GM18505 (cell line): ENCODE measurements at regions not wholly inside any gene's neighbourhood (a gene's known extent, or its start where the extent isn't known, plus 50 kb on each side); places are given as distances from the start of the nearest gene placed in this dataset.
"Not testable (repeated sequence)": the region's sequence is repeated elsewhere in the genome, so short reads cannot be mapped to it uniquely, and the experiment has no call there.

Experiments
- ATAC-seq: cut with Tn5 transposase; IDR thresholded peaks from one replicate; pipeline ENCODE4 v1.9.1; 2021; ENCODE audit not compliant: unreplicated experiment
- POLR2A ChIP-seq: IDR thresholded peaks from 4 replicates; pipeline ENCODE4 v1.6.1; 2011; ENCODE audit warnings: borderline replicate concordance; ENCODE audit not compliant: insufficient read depth, insufficient read length; ENCODE audit errors: extremely low read depth

DNA sequence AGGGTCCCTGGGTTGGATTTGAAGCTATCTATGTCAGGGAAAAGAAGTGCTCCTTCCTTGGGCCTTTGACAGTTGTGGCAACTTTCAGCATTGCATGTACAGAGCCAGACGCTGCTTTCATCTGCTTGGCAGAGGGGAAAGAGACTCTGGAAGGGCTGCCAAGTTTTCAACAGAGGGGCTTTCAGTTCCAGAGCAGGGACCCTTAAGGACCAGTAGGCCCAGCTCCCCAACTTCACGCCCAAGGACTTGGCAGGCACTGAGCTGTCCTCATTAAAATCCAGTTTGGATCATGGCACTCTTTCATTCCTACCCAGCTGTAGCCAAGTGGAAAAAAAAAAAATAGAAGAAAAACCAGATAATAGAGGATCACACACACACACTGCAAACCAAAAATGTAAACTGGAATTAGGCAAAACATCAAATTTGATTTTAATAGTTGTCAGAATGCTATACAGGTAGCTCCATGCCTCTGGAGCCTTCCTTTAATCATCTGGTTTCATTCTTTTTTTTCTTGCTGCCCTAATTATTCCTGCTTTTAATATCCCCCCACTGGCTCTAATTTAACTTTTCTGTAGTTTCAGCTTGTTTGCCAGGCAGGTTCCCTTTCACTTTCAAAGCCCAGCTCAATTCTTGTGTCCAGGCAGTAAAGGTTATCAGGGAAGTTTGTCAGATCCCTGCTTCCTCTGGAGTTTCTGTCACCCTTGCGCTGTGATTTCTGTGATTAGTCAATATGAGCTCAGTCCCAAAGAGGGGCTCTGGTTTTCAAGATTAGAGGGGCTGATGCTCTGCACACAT, 702.6 kb upstream of the CDH8 start:
- no peak for ATAC-seq
- no peak for TF ChIP-seq POLR2A

DNA sequence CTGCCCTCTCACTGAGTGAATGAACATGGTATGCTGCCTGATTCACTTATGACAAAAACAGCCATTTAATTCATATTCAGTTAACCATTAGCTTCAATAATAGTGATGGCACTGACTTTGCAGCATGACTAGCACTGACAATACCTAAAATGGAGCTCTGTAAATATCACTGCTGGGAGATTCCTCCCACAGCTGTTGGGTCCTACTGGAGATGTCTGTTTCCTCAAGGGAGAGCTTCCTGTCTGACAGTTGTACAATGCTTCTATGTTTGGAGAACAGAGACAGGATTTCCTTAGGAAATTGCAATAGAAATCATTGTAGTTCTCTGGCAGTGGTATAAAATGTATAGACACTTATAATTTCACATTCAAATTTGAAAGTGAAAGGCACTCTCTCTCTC, 695.9 kb upstream of the CDH8 start:
- no peak for ATAC-seq
- no peak for TF ChIP-seq POLR2A

DNA sequence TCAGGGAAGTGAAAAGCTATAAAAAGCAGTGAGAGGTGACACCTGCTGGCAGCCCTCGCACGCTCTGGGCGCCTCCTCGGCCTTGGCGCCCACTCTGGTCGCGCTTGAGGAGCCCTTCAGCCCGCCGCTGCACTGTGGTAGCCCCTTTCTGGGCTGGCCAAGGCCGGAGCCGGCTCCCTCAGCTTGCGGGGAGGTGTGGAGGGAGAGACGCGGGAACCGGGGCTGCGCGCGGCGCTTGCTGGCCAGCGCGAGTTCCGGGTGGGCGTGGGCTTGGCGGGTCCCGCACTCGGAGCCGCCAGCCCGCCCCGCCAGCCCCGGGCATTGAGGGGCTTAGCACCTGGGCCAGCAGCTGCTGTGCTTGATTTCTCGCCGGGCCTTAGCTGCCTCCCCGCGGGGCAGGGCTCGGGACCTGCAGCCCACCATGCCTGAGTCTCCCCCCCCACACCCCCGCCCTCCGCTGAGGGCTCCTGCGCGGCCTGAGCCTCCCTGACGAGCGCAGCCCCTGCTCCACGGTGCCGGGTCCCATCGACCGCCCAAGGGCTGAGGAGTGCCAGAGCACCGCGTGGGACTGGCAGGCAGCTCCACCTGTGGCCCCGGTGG, 688.5 kb upstream of the CDH8 start:
- ATAC-seq = not testable (repeated sequence)

DNA sequence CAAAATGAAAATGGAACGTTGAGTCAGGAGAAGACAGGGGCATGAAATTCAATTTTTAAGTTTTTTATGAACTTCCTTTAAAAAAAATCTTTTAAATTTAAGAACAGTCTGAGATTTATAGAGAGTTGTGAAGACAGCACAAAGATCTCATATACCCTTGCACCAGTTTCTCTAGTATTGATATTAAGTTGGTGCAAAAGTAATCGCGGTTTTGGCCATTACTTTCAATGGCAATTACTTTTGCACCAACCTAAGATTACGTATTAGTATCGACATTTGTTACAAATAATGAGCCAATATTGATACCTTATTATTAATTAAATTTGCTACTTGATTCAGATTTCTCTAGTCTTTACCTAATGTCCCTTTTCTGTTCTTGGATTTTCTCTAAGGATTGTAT, 684.4 kb upstream of the CDH8 start:
- ATAC-seq = no peak
- TF ChIP-seq POLR2A = no peak

DNA sequence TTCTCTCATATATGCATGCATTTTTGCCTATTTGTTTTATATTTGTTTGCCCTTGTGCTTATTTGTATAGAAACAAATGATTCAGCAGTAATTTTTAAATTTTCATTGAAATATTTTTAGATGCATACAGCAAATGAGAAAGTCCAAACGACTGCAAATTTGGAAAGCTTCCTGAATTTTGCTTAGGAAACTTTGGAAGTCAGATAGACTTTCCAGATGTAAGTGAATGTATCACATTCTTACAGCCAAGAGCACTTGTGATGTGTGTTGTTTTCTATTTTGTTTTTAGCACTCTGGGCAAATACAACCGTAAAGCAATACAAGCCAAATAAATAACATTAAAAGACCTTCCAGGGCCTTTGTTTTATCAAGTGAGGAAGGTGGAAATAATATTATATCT, 680.8 kb upstream of the CDH8 start:
- no peak for TF ChIP-seq POLR2A
- ATAC-seq = no peak

DNA sequence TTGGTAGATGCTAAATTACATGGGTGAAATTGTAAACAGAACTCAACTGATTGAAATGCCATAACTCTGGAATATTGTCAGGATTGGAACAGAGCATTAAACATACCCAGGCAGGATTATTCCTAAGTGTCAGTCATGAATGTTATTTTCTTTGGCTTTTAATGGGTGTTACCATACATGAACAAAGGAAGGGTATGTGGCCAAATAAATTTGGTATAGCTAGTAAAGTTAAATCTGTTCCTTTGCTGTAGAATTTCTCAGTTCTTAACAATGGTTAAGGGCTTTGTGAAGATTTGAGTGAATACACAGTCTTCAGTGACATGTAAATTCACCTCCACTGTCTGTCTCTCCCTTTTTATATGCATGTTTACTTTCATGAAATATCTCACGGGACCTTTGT, 679.5 kb upstream of the CDH8 start:
- TF ChIP-seq POLR2A = no peak
- ATAC-seq = no peak

DNA sequence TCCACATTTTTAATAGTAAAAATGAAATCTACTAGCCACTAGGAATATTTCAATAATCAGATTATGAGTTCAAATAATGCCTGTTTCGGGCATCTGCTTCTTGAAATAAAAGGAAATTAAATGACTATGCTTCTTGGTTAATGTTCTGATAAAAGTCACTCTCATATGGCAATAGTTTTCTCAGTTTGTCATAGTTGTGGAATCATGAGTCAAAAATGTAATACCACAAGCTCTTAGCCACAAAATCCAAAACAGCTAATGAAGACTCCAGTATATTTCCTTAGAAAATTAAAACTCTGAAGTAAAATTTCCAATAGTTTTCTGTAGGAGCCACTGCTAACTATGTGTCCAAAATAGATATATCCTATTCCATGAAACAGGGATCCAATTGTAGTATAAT, 676.3 kb upstream of the CDH8 start:
- no peak for TF ChIP-seq POLR2A
- no peak for ATAC-seq

DNA sequence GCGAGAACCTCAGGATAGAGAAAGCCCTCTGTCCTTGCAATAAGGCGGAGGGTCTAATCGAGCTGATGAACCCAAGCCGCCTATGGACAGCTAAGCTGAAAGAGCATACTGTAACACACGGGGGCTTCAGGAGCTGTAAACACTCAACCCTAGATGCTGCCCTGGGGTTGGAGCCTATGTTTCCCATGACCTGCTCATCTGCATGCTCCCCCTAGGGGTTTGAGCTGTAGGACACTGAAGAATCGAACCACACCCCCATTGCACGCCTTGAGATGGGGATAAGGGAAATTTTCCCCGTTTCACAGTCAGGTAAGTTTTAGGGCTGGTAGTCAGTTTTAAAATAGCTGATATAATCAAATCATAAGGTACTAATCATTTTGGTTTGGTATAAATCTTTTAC, 675.6 kb upstream of the CDH8 start:
- ATAC-seq = no peak
- TF ChIP-seq POLR2A = no peak

DNA sequence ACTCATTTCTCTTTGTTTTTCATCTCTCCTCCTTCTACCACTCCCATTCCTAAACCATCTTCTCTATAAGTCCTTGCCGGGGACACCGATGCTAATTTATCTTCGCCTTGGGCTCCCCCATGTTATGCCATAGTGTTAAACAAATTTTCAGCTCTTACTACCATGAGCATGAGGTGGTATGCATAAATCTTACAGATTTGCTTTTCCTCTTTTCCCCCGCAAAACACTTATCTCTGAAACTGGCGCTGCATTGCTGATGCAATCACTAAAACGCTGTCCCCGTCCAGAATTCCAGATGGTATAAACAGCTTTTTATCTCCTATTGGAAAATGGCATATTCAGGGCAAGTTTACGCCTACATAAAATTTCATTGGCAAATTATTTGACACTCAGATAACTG, 673.6 kb upstream of the CDH8 start:
- no peak for TF ChIP-seq POLR2A
- ATAC-seq = no peak

DNA sequence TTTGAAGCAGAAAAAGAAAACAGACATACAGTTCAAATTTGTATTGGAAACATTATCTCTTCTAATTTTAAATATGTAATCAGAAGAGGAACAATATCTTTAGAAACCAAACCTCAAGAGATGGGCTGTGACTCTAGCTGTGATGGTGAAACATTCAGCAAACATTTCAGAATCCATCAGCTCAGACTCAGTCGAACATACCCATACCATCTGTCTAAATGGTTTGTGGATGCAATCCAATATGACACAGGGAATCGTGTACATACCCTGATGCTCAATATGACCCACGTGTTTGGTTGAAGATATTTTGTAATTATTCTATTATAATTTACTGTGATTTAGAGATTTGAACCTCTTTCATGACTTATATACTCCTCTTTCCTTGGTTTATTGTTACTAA, 665.2 kb upstream of the CDH8 start:
- no peak for ATAC-seq
- no peak for TF ChIP-seq POLR2A

DNA sequence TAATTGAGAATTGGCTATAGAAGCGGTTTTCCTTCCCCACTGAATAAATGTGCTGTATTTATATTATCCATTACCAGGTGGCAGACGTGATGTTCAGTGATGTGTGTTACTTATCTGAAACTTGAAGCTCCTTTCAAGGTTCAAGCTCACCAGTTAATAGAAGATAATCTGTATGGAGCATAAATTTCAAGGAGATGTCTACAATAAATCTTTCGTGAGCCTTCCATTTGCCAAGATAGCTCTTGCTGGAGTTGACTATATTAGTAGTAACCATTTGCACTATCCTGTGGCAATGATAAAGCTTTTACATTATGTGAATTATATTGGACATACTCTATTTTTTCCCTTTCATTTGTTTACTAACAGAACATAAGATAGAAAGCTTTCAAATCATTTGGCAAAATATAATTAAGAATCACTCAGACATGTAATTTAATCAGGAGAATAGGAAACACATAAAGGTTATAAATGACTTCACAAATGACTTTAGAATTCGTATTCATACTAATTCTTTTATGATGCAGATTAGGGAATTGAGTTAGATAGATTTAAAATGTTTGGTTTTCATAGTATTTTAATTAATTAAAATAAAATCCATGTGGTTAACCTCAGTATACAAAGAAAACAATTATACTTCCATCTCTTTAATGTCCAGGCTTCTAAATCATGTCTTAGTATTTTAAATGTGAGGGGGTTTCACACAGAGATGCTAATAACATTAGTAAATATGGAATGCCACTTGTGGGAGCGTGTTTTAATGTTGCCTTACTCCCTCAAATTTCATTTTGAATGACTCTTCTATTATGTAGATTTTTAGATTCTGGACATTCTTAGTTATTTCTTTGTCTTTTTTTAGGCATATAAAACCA, 664.4 kb upstream of the CDH8 start:
- TF ChIP-seq POLR2A = no peak
- no peak for ATAC-seq

DNA sequence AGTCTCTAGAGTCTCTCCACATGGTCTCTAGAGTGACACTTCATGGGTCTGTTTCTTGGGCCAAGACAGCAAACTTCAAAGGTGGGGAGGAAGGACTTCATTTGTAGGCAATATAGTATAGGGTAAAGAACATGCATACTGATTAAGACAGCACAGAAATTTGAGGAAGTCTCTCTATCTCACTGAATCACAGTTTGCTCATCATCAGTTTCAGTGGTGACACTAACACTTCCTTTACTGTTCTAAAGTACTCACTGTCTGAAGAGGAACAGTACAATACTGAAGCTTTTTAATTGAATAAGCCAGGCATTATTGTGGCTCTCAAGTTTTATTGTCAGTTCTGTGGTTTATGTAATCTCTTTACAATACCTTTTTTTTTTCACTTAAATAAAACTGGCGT, 656.4 kb upstream of the CDH8 start:
- no peak for TF ChIP-seq POLR2A
- no peak for ATAC-seq

DNA sequence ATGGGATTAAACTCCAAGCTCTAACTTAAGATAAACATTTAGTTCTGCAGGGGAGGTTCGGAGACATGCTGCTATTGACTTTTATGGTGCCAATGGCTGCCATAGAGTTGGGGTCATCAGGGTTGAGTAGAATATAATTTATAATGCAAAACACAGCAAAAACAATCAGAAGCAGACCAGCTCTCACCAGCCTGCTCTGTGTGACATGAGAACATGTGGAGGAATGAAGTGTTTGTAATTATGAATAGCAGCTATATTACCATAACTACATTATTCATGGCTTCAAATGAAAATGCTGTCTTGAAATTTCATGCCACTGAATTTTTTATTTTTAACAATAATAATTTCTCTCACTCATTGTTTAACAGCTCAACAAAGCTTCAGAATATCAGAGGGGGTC, 645.6 kb upstream of the CDH8 start:
- ATAC-seq = no peak

DNA sequence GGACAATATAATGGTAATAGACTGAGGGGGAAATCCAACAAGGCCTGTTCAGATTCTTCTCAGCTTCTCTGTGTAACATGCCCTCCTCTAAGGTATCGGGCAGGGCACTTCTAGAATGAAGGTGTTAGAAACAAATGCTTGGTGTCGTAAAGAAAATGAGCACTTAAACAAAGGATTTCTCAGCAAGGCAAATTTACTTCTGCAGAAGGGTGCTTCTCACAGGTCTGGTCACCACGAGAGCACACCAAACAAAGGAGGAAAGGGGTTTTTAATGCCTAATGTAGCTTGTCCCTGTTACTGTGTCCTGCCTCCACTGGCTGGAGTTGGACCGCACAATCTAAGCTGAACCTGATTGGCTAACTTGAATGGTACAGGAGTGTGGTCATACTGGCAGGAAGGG, 642.6 kb upstream of the CDH8 start:
- no peak for TF ChIP-seq POLR2A

More for the DNA sequence above, 645.6 kb upstream of the CDH8 start:
- TF ChIP-seq POLR2A = no peak

DNA sequence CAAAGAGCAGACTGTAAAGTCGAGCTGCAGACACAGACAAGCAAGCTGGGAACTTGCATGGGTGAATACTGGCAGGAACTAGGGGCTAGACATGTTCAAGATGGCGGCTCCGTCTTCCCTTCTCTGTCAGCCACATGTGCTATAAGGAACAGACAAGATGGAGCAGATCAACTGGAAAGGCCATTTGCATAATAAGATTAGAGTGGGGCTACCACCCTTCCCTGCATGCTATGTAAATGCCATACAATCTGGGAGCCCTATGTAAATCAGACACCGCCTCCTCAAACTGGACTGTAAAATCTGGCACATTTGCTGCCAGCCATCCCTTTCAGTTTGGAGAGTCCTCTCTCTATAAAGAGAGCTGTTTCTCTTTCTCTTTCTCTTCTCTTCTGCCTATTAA, 640.1 kb upstream of the CDH8 start:
- no peak for TF ChIP-seq POLR2A
- ATAC-seq = no peak

More for the DNA sequence above, 642.6 kb upstream of the CDH8 start:
- no peak for ATAC-seq

DNA sequence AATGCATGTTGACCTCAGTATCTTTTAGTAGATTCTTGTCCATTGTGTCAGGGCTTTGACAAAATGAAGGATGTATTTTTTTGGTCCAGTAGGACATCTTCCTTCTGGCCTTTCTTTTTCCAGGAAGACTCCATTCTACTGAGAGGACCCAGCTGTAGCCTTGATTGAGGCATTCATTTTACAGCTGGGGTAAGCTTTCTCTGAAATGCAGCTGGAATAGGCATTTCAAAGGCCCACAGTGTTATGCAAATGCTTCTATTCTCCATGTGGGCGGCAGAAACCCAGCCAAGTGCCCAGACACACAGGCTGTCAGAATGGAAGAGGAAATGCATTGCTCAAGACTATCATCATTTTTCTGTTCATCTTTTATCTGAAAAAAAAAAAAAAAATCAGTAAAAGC, 629.0 kb upstream of the CDH8 start:
- ATAC-seq = no peak
- TF ChIP-seq POLR2A = no peak
